Esophagus (tissue), 2 donors: ENCODE measurements at regions not wholly inside any gene's neighbourhood (a gene's known extent, or its start where the extent isn't known, plus 50 kb on each side); places are given as distances from the start of the nearest gene placed in this dataset.
"Not testable (repeated sequence)": the region's sequence is repeated elsewhere in the genome, so short reads cannot be mapped to it uniquely, and the experiment has no call there.

Source experiments
- H3K27ac ChIP-seq, 2 donors: one replicate each; pipeline ENCODE4 v1.5.1; 2013; ENCODE audit warnings: low read depth in 2 of 2, mild to moderate bottlenecking in 2 of 2, inconsistent platforms in 1 of 2, low read length in 1 of 2, moderate library complexity in 1 of 2
- H3K27me3 ChIP-seq, 2 donors: one replicate each; pipeline ENCODE4 v1.6.1; 2013; ENCODE audit warnings: low read length in 2 of 2, control low read depth in 1 of 2, mild to moderate bottlenecking in 1 of 2; ENCODE audit not compliant: insufficient read depth in 2 of 2, control insufficient read depth in 1 of 2
- H3K36me3 ChIP-seq, 2 donors: one replicate each; pipeline ENCODE4 v1.6.1; 2013; ENCODE audit warnings: low read length in 1 of 2; ENCODE audit not compliant: control insufficient read depth in 2 of 2, insufficient read depth in 2 of 2
- H3K4me1 ChIP-seq, 2 donors: one replicate each; pipeline ENCODE4 v1.6.1; 2013; ENCODE audit warnings: low read length in 1 of 2; ENCODE audit not compliant: control insufficient read depth in 2 of 2, insufficient read depth in 2 of 2
- H3K4me3 ChIP-seq, 2 donors: one replicate each; pipeline ENCODE4 v1.5.1; 2013; ENCODE audit warnings: low read length in 2 of 2, mild to moderate bottlenecking in 2 of 2, low read depth in 1 of 2, moderate library complexity in 1 of 2
- H3K9me3 ChIP-seq, 2 donors: one replicate each; pipeline ENCODE4 v1.6.1; 2013; ENCODE audit warnings: mild to moderate bottlenecking in 2 of 2, low read depth in 1 of 2, low read length in 1 of 2, moderate library complexity in 1 of 2; ENCODE audit not compliant: control insufficient read depth in 2 of 2, insufficient read depth in 1 of 2
- WGBS, 2 donors: extraction: QIAGEN DNeasy Blood & Tissue Kit; methylation state at CpG; one replicate each; pipeline ENCODE4 v1.1.7; 2013; 5-methylcytosine and 5-hydroxymethylcytosine counted together
- donor health status: healthy with polysubstance abuse.
- donor health status: Bipolar disorder and iron deficiency.

DNA sequence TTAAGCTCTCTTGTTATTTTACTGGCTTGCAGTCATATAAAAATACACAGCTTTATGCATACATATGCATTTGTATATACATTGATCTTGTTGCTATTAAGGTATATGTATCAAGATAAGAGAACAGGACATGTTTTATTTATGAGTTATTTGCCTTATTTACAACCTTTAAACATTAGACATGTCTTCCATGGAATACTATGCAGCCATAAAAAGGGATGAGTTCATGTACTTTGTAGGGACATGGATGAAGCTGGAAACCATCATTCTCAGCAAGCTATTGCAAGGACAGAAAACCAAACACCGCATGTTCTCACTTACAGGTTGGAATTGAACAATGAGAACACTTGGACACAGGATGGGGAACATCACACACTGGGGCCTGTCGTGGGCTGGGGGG lies 179.2 kb upstream of the GK2 start:
- not testable (repeated sequence) for H3K27ac ChIP-seq, H3K36me3 ChIP-seq, H3K27me3 ChIP-seq, H3K4me3 ChIP-seq, H3K4me1 ChIP-seq, H3K9me3 ChIP-seq
- WGBS, 2 donors = 89 to 93% methylated on average over 2 of the region's 2 CpGs

DNA sequence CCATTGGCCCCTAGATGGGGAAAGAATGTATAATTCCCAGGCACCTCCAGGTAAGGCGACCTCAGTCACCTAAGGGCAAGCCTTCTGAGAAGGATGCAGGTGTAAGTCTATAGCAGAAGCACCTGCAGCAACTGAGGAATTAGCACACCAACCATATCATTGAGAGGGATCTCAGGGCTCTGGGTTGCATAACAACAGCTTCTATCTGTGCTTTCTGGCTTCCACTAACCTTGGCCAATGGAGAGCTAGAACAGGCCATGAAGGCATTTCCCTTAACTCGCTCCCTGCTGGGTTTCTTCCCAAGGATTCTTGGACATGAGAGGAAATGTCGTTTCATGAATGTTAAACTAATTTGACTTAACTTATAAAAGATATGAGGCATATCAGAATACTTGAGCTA lies 177.8 kb upstream of the GK2 start:
- WGBS, 2 donors = 85 to 87% methylated on average over 3 of the region's 3 CpGs
- Histone ChIP-seq H3K9me3 (no peaks in the 10 kb centered on the region), H3K36me3 (no peaks in the 10 kb centered on the region), H3K4me1 (no peaks in the 10 kb centered on the region), H3K27ac (no peak overlapping the region), H3K27me3 (no peaks in the 10 kb centered on the region), H3K4me3 (no peak overlapping the region)

DNA sequence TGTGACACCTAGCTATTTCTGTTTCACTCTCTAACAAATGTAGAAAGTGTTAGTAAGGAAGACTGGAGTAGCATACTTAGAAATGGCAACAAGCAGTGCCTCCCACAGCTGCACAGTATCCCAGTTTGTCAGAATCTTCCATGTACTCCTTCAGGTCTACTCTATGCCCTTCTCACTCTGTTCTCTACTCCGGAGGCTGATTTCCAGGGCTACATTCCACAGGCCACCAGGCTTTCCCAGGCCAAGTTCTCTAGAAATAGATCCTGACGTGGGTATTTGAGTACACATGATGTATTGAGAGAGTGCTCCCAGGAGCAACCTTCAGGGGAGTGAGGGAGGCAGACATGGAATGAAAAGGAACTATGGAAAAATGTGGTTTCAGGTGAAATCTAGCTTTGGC lies 177.3 kb upstream of the GK2 start:
- WGBS, 2 donors = 70 to 81% methylated on average over 2 of the region's 2 CpGs
- H3K36me3 ChIP-seq = no peaks in the 10 kb centered on the region
- H3K27ac ChIP-seq = no peak overlapping the region
- H3K9me3 ChIP-seq = no peaks in the 10 kb centered on the region
- H3K4me3 ChIP-seq = no peak overlapping the region
- H3K27me3 ChIP-seq = no peaks in the 10 kb centered on the region
- no peaks in the 10 kb centered on the region for H3K4me1 ChIP-seq

DNA sequence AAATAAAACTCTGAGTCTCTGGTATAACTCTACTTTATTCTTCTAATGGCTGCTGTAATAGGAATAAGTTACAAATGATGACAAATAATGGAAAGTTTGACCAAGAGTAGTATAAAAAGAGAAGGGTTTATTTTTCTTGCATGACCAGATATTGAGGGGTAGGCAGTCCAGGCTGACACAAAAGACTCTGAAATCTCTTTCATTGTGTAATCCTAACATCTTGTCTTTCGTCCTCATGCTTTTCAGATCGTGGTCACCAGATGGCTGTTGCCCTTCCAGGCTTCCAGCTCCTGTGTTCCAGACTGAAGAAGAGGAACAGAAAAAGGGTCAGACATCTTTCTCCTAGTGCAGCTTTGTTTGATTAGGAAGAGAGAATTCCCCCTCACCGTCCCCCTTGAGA lies 176.9 kb upstream of the GK2 start:
- Histone ChIP-seq H3K9me3 (no peaks in the 10 kb centered on the region), H3K27ac (no peak overlapping the region), H3K27me3 (no peaks in the 10 kb centered on the region), H3K4me3 (no peak overlapping the region), H3K4me1 (no peaks in the 10 kb centered on the region), H3K36me3 (no peaks in the 10 kb centered on the region)
- WGBS, 2 donors = 68 to 72% methylated on average over 3 of the region's 3 CpGs

DNA sequence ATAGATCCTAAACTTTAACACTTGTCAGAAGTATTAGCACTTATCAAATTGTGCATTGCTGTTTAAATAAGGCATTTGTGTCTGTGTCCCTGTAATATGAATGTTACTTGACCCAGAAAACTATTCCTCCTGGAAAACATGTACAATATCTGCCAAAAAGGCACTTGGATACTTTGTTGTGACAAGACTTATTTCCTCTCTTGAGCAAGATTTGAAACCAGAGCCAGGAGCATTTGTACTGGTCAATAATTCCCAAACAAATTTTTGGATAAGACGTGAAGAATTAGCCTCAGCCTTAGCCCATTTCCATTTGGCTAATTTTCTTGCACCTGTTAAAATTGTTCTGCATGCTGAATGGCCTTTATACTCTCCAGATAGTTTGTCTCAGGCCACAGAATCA lies 176.3 kb upstream of the GK2 start:
- 54 to 62% methylated on average over 1 of the region's 1 CpG for WGBS, 2 donors
- Histone ChIP-seq H3K36me3 (no peaks in the 10 kb centered on the region), H3K9me3 (no peaks in the 10 kb centered on the region), H3K27ac (no peak overlapping the region), H3K4me1 (no peaks in the 10 kb centered on the region), H3K4me3 (no peak overlapping the region), H3K27me3 (no peaks in the 10 kb centered on the region)

DNA sequence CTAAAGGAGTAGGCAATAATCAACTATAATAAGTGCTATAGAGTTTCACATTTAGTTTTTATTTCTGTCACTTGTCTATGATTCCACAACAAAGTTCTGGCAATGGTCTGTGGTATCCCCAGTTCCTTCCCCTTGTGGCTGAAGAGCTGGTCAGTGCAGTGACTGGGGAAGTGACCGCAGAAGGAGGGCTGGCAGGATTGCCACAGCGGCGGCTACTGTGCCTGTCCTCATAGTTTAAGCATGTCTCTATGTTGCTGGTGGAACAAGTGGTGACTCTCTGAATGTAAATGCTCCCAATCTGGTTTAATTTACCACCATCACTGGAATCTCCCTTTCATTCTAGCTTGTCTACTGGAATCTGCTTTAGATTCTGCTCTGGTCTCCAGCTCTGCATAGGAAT lies 170.6 kb upstream of the GK2 start:
- H3K9me3 ChIP-seq = no peaks in the 10 kb centered on the region
- WGBS, 2 donors = 75 to 93% methylated on average over 3 of the region's 3 CpGs
- no peak overlapping the region for H3K4me3 ChIP-seq
- no peak overlapping the region for H3K27ac ChIP-seq
- no peaks in the 10 kb centered on the region for H3K4me1 ChIP-seq
- H3K36me3 ChIP-seq = no peaks in the 10 kb centered on the region
- no peaks in the 10 kb centered on the region for H3K27me3 ChIP-seq

DNA sequence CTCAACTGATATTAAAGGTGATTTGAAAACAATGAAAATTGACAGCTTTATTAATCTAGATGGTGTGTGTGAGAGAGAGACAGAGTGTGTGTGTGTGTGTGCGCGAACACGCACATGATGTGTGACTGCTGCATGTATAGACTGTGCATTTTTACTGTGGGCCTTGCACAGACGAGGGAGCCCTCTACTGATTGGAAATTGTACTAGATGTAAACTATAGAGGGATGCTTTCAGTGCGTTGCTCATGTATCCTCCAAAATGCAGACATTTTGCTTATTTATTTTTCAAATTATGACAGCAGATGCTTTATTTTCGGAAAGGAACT lies 168.4 kb upstream of the GK2 start:
- Histone ChIP-seq H3K4me1 (no peaks in the 10 kb centered on the region), H3K36me3 (no peaks in the 10 kb centered on the region), H3K27me3 (no peaks in the 10 kb centered on the region), H3K27ac (no peak overlapping the region), H3K4me3 (no peak overlapping the region), H3K9me3 (no peaks in the 10 kb centered on the region)
- 25 to 40% methylated on average over 6 of the region's 6 CpGs for WGBS, 2 donors

DNA sequence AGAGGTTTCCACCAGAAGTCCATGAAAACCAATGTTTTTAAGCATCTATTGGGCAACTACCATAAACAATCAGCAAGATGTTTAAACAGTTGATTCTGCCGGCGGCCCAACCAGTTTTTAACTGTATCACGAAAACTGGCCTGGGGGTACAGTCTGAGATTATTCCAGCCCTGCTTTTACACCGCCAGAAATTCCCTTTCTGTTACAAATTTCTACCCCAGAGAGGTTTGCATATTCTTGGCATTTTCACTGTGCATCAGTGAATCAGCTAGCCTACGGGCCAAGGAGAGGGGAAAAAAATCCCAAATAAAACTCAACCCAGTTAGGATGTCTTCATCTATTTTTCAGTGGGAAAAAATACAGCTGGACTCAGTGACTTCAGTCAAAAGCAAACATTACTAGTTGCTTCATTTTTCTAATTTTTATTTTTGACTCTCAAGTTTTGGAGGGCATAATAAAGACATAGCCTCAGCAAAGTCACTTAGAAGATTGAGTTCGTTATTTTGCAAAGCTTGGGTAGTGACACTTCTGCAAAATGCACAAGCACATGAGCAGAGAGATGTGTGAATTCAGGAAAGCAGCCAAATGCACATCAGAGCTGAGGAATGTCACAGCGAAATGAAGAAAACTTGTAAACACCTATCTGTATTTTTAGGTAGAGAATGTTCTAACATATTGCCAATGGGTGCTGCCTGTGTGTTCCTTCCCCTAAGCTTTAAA lies 167.8 kb upstream of the GK2 start:
- no peak overlapping the region for H3K27ac ChIP-seq
- 38 to 47% methylated on average over 7 of the region's 7 CpGs for WGBS, 2 donors
- no peak overlapping the region for H3K4me3 ChIP-seq
- no peaks in the 10 kb centered on the region for H3K9me3 ChIP-seq
- no peaks in the 10 kb centered on the region for H3K27me3 ChIP-seq
- no peaks in the 10 kb centered on the region for H3K36me3 ChIP-seq
- H3K4me1 ChIP-seq = no peaks in the 10 kb centered on the region

DNA sequence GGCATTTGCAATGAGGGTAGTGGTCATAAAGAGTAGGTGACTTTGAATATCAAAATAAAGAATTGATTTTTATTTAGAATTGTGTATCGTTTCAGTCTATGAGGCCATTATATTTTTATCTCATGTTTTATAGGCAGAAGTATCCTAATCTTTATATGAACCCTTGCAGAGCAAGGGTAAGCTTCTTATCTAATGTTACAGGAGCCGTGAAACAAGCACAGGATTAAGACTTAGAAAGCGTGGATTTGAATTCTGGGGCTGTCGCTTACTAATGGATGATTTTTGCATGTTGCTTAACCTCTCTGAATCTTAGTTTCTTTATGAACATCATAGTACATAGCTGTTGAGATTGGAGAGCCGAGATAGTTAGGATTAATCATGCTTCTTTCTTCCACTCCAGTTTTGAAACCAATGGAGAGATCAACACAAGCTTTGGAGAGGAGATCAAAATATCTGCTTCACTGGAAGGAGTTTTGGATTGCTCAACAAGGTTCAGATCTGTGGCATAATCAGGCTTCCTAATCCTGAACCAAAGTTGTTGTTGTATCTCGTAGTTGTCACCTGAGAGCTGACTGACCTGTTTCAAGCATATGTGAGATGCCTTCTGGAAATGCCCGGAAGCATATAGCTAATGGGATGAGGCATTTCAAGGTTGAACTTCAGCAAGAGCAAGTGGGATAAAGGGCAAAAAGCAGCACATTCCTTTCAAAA lies 166.9 kb upstream of the GK2 start:
- no peaks in the 10 kb centered on the region for H3K4me1 ChIP-seq
- 73 to 76% methylated on average over 7 of the region's 7 CpGs for WGBS, 2 donors
- H3K27me3 ChIP-seq = no peaks in the 10 kb centered on the region
- no peak overlapping the region for H3K4me3 ChIP-seq
- no peak overlapping the region for H3K27ac ChIP-seq
- no peaks in the 10 kb centered on the region for H3K9me3 ChIP-seq
- no peaks in the 10 kb centered on the region for H3K36me3 ChIP-seq

DNA sequence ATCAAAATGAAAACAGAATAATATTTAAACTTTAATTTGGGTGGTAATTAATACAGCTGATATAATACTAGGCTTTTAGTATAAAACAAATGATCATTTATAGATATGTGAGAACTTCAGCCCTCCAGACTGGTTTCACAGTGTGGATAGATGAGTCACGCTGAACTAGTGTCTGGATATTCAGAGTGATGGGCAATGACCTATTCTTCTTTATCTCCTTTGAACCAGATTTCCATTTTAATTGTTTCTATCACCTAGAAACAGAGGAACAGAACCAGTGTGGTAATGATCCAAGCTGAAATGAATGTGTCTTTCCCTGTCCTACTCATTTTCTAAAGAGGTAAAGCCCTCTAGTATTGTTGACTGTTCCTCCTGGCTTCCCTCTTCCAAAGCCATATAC lies 155.2 kb upstream of the GK2 start:
- 86 to 94% methylated on average over 1 of the region's 1 CpG for WGBS, 2 donors
- no peaks in the 10 kb centered on the region for H3K4me1 ChIP-seq
- no peak overlapping the region for H3K27ac ChIP-seq
- no peaks in the 10 kb centered on the region for H3K27me3 ChIP-seq
- no peaks in the 10 kb centered on the region for H3K9me3 ChIP-seq
- H3K36me3 ChIP-seq = no peaks in the 10 kb centered on the region
- H3K4me3 ChIP-seq = no peak overlapping the region
